Activated naive CD8-positive, alpha-beta T cell treated with anti-CD3 and anti-CD28 coated beads, Interleukin-2, amount 10 ng/mL, durations not matched to agents 7 days and 5 days (primary cell): ENCODE measurements at regions not wholly inside any gene's neighbourhood (a gene's known extent, or its start where the extent isn't known, plus 50 kb on each side); places are given as distances from the start of the nearest gene placed in this dataset.

Experiments used
- ATAC-seq: fragments of 150-1000 bp; cut with Tn5 transposase; one replicate; pipeline ENCODE4 v1.10.0; 2021; ENCODE audit warnings: low read depth, moderate library complexity
- POLR2A ChIA-PET: fragments of 350-600 bp; sonication (Branson Sonifier 250); formaldehyde crosslinking; loops from one replicate; lab custom pipeline; 2021; ENCODE audit warnings: antibody characterized with exemption; lab: Charles Lee
- DNase-seq: peaks from one replicate; pipeline ENCODE4 v3.0.0; 2021
- H3K27ac Mint-ChIP-seq: one replicate; pipeline ENCODE4 v1.8.0; 2022; ENCODE audit warnings: mild to moderate bottlenecking, mixed read lengths
- H3K27me3 Mint-ChIP-seq: one replicate; pipeline ENCODE4 v1.8.0; 2022; ENCODE audit warnings: mild to moderate bottlenecking, moderate library complexity, mixed read lengths
- H3K36me3 Mint-ChIP-seq: one replicate; pipeline ENCODE4 v1.8.0; 2021; ENCODE audit warnings: mild to moderate bottlenecking, mixed read lengths
- H3K4me1 Mint-ChIP-seq: one replicate; pipeline ENCODE4 v1.8.0; 2021; ENCODE audit warnings: mixed read lengths
- H3K4me3 Mint-ChIP-seq: one replicate; pipeline ENCODE4 v1.8.0; 2022; ENCODE audit warnings: mild to moderate bottlenecking, moderate library complexity, mixed read lengths
- H3K9me3 Mint-ChIP-seq: one replicate; pipeline ENCODE4 v1.8.0; 2021; ENCODE audit warnings: mixed read lengths

DNA sequence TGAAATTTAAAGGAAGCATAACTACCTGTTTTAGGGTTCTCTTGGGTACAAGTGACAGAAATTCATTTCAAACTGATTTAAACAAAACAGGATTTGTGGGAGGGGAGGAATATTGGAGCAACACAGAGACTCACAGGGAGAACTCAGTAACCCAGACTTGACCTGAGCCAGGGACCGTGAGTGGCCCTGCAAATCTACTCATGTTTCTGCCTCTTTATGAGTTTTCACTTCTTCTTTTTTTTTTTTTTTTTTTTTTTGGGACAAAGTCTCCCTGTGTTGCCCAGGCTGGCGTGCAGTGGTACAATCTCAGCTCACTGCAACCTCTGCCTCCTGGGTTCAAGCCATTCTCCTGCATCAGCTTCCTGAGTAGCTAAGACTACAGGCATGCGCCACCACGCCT lies 405.6 kb upstream of the ZNF608 start:
- POLR2A ChIA-PET = no interaction called here
- DNase-seq = no peak
- ATAC-seq = no peak
- Mint-ChIP-seq H3K27me3 (no peaks in the 10 kb centered on the region), H3K4me3 (no peak overlapping the region), H3K9me3 (peaks cover 1% of the 10 kb centered on the region), H3K36me3 (no peaks in the 10 kb centered on the region), H3K4me1 (no peaks in the 10 kb centered on the region), H3K27ac (no peak overlapping the region)

DNA sequence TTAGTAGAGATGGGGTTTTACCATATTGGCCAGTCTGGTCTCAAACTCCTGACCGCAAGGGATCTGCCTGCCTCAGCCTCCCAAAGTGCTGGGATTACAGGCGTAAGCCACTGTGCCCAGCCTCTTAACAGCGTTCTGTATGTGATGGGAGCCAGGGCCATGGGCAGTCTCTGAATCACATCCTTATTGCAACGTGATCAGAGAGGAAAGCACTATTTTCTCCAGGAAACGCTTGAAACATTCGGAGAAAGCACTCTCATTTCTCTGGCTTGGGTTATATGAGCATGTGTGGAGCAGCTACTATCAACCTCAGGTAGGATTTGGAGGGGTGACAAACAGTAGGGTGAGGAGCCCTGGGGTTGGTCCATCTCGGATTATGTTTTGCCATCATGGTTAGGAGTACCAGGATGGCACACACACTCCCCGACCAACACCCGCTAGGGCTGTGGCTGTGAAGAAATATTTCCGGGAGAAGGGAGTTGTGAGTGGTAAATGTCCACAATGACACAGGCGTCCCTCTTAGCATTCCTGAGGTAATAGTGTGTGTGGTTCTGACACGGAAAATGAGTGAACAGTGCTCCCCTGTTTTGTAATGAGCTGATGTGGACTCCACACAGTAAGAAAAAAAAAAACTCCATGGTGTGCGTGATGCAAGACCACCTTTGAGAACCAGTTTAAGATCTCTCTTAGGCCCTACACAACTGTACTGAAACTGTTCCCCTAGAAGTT lies 406.2 kb upstream of the ZNF608 start:
- Mint-ChIP-seq H3K36me3 (no peaks in the 10 kb centered on the region), H3K9me3 (peaks cover 1% of the 10 kb centered on the region), H3K27me3 (no peaks in the 10 kb centered on the region), H3K27ac (no peak overlapping the region), H3K4me3 (no peak overlapping the region), H3K4me1 (no peaks in the 10 kb centered on the region)
- DNase-seq (no peak), ATAC-seq (no peak)
- POLR2A ChIA-PET = no interaction called here

DNA sequence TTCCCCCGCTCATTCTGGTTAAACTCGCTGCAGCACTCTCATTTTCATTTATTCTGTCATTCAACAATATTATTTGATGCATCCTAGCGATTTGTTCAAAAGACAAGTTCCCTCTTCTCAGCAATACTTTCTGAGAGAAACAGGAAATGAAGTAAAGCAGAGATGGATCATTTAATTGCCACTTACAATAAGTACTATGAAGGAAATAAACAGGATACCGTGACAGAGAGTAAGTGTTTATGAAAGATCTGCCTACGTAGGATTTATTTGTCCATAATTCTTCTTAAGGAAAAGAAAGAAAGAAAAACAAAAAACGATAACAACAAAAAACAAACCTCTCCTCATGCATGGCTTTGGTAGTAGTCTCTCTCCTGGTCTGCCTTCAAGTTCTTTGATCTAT lies 406.8 kb upstream of the ZNF608 start:
- Mint-ChIP-seq H3K9me3 (peaks cover 1% of the 10 kb centered on the region), H3K4me3 (no peak overlapping the region), H3K4me1 (no peaks in the 10 kb centered on the region), H3K27ac (no peak overlapping the region), H3K27me3 (no peaks in the 10 kb centered on the region), H3K36me3 (no peaks in the 10 kb centered on the region)
- POLR2A ChIA-PET = no interaction called here
- DNase-seq = no peak
- no peak for ATAC-seq

DNA sequence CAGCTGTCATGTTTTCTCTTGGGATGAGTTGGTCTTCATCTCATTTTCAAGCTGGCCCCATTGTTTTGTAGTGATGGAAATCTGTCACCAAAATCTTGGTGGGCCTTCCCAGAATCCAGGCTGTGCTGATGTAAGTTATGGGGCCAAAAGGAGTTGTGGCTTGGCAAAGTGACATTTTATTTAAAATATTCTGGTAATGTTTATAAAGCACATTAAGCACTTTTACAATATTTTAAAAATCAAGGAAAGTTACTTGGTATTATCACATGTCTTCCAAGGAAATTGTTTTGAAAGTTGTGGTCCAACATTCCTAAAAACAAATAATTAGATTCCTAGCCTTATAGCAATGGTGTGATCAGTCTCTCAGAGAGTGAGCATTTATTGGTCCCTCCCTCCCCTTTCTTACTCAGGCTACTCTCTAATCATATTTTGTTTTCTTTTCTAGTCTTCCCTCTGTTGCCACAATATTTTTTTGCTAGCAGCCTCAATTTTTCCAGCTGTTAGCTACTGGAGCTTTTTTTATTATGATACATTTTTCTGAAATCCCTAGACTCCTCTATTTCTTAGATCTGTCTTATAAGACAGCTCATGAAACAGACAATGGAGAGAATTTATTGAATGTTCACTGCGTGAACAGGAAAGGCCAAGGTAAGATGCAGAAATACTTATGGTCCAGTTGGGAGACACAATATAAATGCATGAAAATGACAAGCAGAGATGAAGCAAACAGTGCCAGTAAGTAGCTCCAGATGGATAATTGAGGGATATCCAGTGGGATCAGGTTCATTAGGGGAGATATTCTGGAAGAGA lies 408.1 kb upstream of the ZNF608 start:
- H3K9me3 Mint-ChIP-seq = peaks cover 3% of the 10 kb centered on the region
- POLR2A ChIA-PET = no interaction called here
- H3K27ac Mint-ChIP-seq = no peak overlapping the region
- H3K36me3 Mint-ChIP-seq = no peaks in the 10 kb centered on the region
- no peak overlapping the region for H3K4me3 Mint-ChIP-seq
- ATAC-seq = no peak
- H3K27me3 Mint-ChIP-seq = no peaks in the 10 kb centered on the region
- no peaks in the 10 kb centered on the region for H3K4me1 Mint-ChIP-seq
- DNase-seq = no peak

DNA sequence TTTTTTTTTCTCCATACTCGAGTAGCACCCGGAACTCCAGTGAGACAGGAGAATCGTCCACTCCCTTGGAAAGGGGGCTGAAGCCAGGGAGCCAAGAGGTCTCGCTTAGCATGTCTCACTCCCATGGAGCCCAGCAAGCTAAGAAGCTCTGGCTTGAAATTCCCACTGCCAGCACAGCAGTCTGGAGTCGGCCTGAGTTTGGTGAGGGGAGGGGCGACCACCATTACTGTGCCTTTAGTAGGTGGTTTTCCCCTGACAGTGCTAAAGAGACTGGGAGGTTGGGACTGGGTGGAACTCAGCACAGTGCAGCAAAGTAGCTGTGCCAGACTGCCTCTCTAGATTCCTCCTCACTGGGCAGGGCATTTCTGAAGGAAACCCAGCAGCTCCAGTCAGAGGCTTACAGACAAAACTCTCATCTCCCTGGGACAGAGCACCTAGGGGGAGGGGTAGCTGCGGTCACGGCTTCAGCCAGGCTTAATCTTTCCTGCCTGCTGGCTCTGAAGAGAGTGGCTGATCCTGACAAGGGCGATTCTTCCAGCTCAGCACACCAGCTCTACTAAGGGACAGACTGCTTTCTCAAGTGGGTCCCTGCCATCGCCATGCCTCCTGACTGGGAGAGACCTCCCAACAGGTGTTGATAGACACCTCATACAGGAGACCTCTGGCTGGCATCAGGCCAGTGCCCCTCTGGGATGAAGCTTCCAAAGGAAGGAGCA lies 414.5 kb upstream of the ZNF608 start:
- H3K4me1 Mint-ChIP-seq = no peaks in the 10 kb centered on the region
- H3K36me3 Mint-ChIP-seq = no peaks in the 10 kb centered on the region
- H3K27ac Mint-ChIP-seq = no peak overlapping the region
- H3K9me3 Mint-ChIP-seq = peaks cover 10% of the 10 kb centered on the region
- H3K4me3 Mint-ChIP-seq = no peak overlapping the region
- DNase-seq = no peak
- no peak for ATAC-seq
- POLR2A ChIA-PET = no interaction called here
- no peaks in the 10 kb centered on the region for H3K27me3 Mint-ChIP-seq

DNA sequence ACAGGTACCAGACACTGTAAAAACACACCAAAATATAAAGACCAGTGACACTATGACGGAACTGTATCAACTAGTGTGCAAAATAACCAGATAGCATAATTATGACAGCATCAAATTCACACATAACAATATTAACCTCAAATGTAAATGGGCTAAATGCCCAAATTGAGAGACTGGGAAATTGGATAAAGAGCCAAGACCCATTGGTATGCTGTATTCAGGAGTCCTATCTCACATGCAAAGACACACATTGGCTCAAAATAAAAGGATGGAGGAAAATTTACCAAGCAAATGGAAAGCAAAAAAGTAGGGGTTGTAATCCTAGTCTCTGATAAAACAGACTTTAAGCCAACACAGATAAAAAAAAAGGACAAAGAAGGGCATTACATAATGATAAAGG lies 416.3 kb upstream of the ZNF608 start:
- no peaks in the 10 kb centered on the region for H3K27me3 Mint-ChIP-seq
- DNase-seq = no peak
- no peak overlapping the region for H3K27ac Mint-ChIP-seq
- peaks cover 10% of the 10 kb centered on the region for H3K9me3 Mint-ChIP-seq
- ATAC-seq = no peak
- no peaks in the 10 kb centered on the region for H3K4me1 Mint-ChIP-seq
- H3K36me3 Mint-ChIP-seq = no peaks in the 10 kb centered on the region
- H3K4me3 Mint-ChIP-seq = no peak overlapping the region
- POLR2A ChIA-PET = no interaction called here

DNA sequence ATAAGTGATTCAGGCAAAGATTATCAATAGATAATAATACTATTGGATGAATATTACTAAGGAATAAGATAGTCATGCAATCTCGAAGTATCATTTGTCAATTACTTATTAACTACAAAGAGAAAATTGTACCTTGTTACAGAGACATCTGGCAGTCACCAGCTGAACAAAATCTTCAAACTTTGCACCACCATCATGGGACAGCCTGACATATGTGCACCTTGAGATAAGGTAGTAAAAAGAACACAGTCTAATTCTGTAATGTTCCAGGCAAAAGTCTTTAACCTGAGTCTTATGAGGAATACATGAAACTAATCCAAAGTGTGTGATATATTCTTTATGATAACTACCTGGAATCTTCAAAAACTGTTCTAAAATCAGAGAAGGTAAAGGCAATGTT lies 423.0 kb upstream of the ZNF608 start:
- H3K9me3 Mint-ChIP-seq = peaks cover 6% of the 10 kb centered on the region
- no peaks in the 10 kb centered on the region for H3K36me3 Mint-ChIP-seq
- POLR2A ChIA-PET = no interaction called here
- no peak overlapping the region for H3K4me3 Mint-ChIP-seq
- ATAC-seq = no peak
- H3K27ac Mint-ChIP-seq = no peak overlapping the region
- DNase-seq = no peak
- H3K4me1 Mint-ChIP-seq = no peaks in the 10 kb centered on the region
- H3K27me3 Mint-ChIP-seq = no peaks in the 10 kb centered on the region

DNA sequence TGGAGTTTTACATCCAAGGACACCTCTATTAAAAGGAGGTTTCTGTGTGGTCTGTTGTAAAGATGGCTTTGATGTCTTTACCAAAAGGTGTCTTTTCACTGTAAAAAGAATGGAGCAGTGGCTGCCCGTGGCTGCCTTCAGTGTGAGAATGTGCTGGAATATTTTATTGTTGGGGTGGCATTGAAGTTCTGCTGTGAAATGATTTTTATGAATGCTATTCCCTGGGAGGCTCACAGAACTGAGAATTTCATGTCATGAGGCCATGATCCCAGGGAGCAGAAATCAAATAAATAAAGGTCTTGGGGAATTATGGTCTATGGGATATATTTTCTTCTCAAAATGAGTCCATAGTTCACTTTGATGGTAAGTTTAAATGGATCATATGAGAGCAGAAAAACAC lies 425.2 kb upstream of the ZNF608 start:
- H3K4me3 Mint-ChIP-seq = no peak overlapping the region
- no peaks in the 10 kb centered on the region for H3K4me1 Mint-ChIP-seq
- H3K27ac Mint-ChIP-seq = no peak overlapping the region
- H3K27me3 Mint-ChIP-seq = no peaks in the 10 kb centered on the region
- POLR2A ChIA-PET = no interaction called here
- DNase-seq (no peak), ATAC-seq (no peak)
- H3K9me3 Mint-ChIP-seq = peaks cover 1% of the 10 kb centered on the region
- H3K36me3 Mint-ChIP-seq = no peaks in the 10 kb centered on the region

DNA sequence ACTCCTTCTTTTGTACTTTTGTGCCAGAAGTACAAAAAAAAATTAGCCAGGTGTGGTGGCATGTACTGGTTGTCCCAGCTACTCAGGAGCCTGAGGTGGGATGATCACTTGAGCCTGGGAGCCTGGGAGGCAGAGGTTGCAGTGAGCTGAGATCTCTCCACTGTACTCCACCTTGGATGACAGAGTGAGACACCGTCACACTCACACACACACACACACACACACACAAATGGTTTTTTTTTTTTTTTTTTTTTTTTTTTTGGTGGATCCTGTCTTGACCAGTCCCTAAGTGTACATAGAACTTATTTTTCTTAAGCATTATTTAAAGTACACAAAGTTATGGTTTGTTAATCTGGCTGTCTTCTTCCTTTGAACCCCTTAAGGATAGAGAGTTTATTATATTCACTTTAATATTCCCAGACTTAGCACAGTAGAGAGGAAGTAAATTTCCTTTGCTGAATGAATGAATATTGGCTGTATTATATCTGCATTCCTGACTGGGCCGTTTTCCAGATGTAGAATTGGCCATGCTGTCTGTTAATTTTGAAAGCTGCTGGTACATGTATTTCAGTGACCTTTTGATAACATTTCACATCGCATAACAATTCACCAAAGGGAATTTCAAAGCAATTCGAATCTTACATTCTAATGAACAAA lies 429.0 kb upstream of the ZNF608 start:
- H3K36me3 Mint-ChIP-seq = no peaks in the 10 kb centered on the region
- POLR2A ChIA-PET = no interaction called here
- H3K27me3 Mint-ChIP-seq = no peaks in the 10 kb centered on the region
- DNase-seq = no peak
- no peak for ATAC-seq
- no peak overlapping the region for H3K27ac Mint-ChIP-seq
- H3K4me3 Mint-ChIP-seq = no peak overlapping the region
- peaks cover 8% of the 10 kb centered on the region for H3K9me3 Mint-ChIP-seq
- H3K4me1 Mint-ChIP-seq = no peaks in the 10 kb centered on the region

DNA sequence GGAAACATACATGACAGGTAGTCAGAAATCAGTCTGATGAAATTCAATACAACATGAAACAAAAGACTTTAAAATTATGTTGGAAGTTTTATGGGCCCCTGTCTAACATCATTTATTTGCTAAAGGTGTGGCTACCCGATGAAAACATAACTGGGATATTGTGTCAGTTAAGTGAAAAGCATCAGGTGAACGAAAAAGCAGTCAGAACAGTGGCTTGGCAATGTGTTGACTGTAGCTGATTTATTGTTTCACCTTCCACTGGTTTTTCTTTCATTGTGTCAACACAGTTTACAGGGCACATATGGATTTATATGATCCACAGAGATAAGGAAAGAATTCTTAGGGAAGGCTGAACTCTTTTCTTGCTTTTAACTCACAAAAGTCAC lies 429.6 kb upstream of the ZNF608 start:
- POLR2A ChIA-PET = no interaction called here
- no peak overlapping the region for H3K27ac Mint-ChIP-seq
- no peaks in the 10 kb centered on the region for H3K36me3 Mint-ChIP-seq
- no peak for ATAC-seq
- no peaks in the 10 kb centered on the region for H3K4me1 Mint-ChIP-seq
- DNase-seq = no peak
- H3K9me3 Mint-ChIP-seq = peaks cover 8% of the 10 kb centered on the region
- no peaks in the 10 kb centered on the region for H3K27me3 Mint-ChIP-seq
- H3K4me3 Mint-ChIP-seq = no peak overlapping the region

DNA sequence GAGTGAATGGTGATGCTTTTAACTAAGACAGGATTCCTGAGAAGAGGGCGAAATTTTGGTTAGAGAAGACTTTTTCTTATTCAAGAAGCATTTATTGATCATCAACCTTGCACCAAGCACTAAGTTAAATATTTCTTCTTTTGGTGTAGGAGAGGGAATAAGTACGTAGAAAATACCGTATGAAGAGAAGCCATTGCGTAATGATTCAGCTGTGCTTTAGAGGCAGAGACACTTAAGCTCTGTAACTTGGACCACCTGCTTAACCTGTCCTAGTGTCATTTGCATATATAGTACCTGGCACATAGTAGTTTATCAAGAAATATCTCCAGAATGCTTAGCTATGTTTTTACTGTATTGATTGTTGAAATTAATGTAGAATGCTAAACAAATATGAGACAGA lies 430.9 kb upstream of the ZNF608 start:
- ATAC-seq (no peak), DNase-seq (no peak)
- Mint-ChIP-seq H3K4me1 (no peaks in the 10 kb centered on the region), H3K27ac (no peak overlapping the region), H3K9me3 (peaks cover 8% of the 10 kb centered on the region), H3K36me3 (no peaks in the 10 kb centered on the region), H3K4me3 (no peak overlapping the region), H3K27me3 (no peaks in the 10 kb centered on the region)
- POLR2A ChIA-PET = no interaction called here

DNA sequence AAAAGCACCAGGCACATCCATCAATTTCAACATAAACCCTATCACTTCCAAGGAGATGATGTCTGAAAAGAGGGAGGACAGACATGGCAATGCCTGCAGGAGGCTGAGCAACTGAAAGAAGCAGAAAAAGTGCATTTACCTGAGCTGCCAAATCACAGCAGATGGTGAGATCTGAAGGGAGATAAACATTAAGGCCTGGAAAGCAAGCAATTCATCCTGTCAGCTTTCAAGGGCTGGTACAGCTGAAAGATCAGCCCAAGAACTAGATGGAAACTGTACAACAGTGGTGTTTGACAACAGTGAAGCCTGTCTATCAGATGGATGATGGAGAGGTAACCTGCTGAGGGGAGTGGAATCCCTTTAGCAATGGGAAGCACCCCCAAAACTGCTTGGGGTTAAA lies 433.2 kb upstream of the ZNF608 start:
- H3K4me1 Mint-ChIP-seq = no peaks in the 10 kb centered on the region
- H3K27me3 Mint-ChIP-seq = no peaks in the 10 kb centered on the region
- POLR2A ChIA-PET = no interaction called here
- H3K27ac Mint-ChIP-seq = no peak overlapping the region
- no peak for DNase-seq
- H3K36me3 Mint-ChIP-seq = no peaks in the 10 kb centered on the region
- H3K4me3 Mint-ChIP-seq = no peak overlapping the region
- peaks cover 8% of the 10 kb centered on the region for H3K9me3 Mint-ChIP-seq
- no peak for ATAC-seq

DNA sequence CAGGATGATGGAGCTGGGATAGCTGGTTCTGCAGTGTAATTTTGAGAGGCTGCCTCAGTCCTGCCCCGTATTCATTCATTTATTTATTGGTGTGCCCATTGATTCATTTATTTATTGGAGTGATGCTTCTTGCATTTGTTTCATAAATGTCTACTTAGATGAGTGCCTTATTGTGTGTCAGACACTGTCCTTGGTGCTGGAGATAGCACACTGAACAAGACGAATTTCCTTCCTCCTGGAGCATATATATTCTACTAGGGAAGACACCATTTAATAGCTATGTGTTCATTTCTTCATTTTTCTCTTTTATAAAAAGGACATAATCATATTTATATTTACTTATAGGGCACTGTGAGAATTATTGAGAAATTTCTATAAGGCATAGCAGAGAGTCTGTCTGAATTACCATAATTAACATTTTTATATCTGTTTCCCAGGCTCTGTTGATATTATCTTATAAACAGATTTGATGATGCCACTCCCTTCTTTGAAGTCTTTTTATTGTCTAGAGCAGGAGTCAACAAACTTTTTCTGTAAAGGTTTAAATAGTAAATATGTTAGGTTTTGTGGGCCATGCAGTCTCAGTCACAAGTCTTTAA lies 433.9 kb upstream of the ZNF608 start:
- Mint-ChIP-seq H3K36me3 (no peaks in the 10 kb centered on the region), H3K4me1 (no peaks in the 10 kb centered on the region), H3K9me3 (peaks cover 8% of the 10 kb centered on the region), H3K27me3 (no peaks in the 10 kb centered on the region), H3K27ac (no peak overlapping the region), H3K4me3 (no peak overlapping the region)
- no peak for DNase-seq
- no peak for ATAC-seq
- POLR2A ChIA-PET = no interaction called here
